IPS-11a (cell line): ENCODE measurements at regions not wholly inside any gene's neighbourhood (a gene's known extent, or its start where the extent isn't known, plus 50 kb on each side); places are given as distances from the start of the nearest gene placed in this dataset.
"Not testable (repeated sequence)": the region's sequence is repeated elsewhere in the genome, so short reads cannot be mapped to it uniquely, and the experiment has no call there.

Experiments used
- H3K4me3 ChIP-seq: one replicate; pipeline ENCODE4 v1.5.1; 2013; ENCODE audit warnings: low read depth, low read length, control low read depth

DNA sequence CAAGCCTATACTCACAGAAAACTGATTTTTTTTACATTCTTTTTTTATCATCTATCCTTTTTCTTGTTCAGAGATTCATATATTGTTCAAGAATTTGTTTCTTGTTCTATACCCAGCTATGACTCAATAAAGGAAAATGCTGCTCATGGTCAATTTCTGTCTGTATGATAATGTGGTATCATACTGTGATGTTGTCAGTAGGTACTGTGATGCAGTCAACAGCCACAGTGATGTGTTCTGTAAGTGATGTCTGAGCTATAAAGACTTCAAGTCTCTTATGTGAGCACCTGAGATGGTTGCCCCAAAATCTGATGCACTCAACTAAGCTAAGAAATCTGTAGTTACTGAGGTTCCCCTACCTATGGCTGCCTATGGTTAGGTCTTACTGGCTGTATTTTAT, 294.2 kb upstream of the GRIN3A start:
- no peak overlapping the region for H3K4me3 ChIP-seq

DNA sequence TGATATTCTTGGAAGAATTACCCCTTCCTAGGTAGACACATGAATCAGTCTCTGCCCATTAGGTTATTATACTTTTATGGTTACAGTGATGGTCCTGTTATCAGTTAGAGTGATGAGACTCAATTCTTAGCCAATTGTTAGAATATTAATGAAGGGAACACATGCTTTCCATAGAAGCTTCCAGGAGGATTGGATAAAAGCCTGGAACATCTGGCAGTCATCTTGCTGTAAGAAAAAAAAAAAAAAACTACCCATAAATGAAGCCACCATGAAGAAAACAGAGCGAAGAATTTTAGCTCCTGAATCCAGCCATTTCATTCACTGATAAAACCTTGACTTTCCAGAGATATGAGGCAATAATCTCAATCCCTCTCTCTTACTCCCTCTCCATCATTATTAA, 262.5 kb upstream of the GRIN3A start:
- no peak overlapping the region for H3K4me3 ChIP-seq

GRCh38 chr9:101999441-101999840, 261.0 kb upstream of the GRIN3A start:
- no peak overlapping the region for H3K4me3 ChIP-seq

- no peak overlapping the region for H3K4me3 ChIP-seq
These were observed 256.8 kb upstream of the GRIN3A start for GRCh38 chr9:101995231-101995630.

GRCh38 chr9:101993771-101994170, 255.3 kb upstream of the GRIN3A start:
- no peak overlapping the region for H3K4me3 ChIP-seq

DNA sequence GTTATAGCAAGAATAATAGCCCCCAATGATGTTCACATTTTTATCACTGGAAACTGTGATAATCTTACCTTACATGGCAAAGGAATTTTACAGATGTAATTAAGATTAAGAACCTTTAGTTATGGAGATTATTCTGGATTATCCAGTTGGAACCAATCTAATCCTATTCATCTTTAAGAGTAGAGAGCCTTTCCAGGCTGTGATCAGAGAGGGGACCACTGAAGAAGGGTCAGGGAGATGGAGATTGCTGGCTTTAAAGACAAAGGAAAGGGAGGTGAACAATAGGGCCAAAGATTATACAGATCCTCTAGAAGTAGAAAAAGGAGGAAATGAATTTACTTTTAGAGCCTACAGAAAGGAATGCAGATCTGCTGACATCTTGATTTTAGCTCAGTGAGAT, 253.5 kb upstream of the GRIN3A start:
- no peak overlapping the region for H3K4me3 ChIP-seq

GRCh38 chr9:101977614-101978210, 239.3 kb upstream of the GRIN3A start:
- no peak overlapping the region for H3K4me3 ChIP-seq

DNA sequence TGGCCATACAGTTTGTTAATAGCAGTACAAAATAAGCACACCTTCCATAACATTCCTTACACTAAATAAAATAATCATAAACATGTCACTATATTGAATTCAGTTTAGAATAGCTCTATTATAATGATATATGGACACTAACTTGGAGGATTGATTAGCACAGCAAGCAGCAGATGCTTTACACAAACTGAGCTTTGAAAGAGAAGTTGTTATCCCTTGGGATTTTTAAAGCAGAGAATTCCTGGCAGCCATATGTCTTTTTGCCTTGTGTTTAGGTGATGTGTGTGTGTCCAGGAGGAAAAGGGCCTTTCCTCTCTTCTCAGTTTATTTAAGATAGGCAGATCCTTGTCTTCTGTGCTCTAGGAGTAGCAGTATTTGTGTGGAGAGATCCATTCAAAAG, 232.2 kb upstream of the GRIN3A start:
- no peak overlapping the region for H3K4me3 ChIP-seq

GRCh38 chr9:101968392-101968791, 229.9 kb upstream of the GRIN3A start:
- no peak overlapping the region for H3K4me3 ChIP-seq

GRCh38 chr9:101966691-101967090, 228.2 kb upstream of the GRIN3A start:
- no peak overlapping the region for H3K4me3 ChIP-seq

- H3K4me3 ChIP-seq, result no peak overlapping the region
These were observed 219.3 kb upstream of the GRIN3A start for GRCh38 chr9:101957705-101958104.

DNA sequence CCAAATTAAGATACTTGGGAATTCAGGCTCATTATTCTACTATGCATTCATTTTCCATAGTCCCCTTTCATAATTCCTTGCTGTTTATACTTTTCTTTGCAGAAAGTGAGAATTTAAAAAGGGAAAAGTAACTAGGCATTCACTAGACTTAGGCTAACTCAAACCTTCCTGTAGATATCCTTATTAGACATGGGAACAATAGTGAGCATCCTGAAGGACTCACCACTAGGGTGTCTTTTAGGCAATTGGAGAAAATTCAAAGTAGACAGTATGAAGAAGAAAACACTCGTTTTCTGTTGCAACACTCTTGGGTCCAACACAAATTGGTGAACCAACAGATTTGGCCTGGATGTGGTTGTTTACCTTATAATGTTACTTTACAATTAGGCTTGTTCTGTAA, 213.2 kb upstream of the GRIN3A start:
- no peak overlapping the region for H3K4me3 ChIP-seq

DNA sequence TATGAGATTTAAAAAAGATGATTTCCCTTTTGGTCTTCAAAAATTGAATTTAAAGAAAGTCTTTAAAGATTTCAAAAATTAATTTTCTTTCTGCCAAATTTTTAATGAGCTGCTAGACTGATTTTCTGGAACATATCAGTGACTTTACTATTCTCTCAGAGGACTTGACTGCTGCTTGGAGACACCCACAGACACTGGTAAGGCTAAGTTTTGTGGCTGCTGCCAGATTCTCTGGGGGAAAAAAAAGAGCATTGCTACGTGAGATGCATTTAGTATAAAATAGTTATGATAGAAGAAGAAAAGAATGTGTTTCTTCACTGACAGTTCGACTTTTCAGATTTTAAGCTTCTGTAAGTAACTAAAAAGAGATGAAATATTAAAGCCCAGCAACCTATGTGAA, 193.3 kb upstream of the GRIN3A start:
- H3K4me3 ChIP-seq, result no peak overlapping the region

GRCh38 chr9:101930783-101931182, 192.3 kb upstream of the GRIN3A start:
- H3K4me3 ChIP-seq, result no peak overlapping the region

- H3K4me3 ChIP-seq, result no peak overlapping the region
These were observed 187.1 kb upstream of the GRIN3A start for GRCh38 chr9:101925498-101925897.

GRCh38 chr9:101923451-101923850, 185.0 kb upstream of the GRIN3A start:
- H3K4me3 ChIP-seq, result no peak overlapping the region

- not testable (repeated sequence) for H3K4me3 ChIP-seq
These were observed 178.5 kb upstream of the GRIN3A start for GRCh38 chr9:101916948-101917347.

DNA sequence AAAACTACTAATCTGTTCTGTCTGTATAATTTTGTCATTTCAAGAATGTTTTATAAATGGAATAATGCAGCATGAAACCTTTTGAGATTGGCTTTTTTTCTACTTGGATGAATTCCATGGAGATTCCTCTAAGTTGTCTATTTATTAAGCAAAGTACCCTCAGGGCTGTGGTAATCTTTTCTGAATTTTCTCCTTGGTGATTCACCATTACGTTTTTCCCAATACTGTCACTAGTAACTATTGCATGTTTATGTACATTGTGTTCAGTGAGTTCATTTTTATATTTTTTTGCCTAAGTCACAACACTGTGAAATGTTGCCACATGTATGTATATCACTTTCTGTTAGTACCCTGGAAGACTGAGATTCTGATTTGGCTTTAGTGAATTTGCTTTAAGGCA, 177.0 kb upstream of the GRIN3A start:
- no peak overlapping the region for H3K4me3 ChIP-seq

DNA sequence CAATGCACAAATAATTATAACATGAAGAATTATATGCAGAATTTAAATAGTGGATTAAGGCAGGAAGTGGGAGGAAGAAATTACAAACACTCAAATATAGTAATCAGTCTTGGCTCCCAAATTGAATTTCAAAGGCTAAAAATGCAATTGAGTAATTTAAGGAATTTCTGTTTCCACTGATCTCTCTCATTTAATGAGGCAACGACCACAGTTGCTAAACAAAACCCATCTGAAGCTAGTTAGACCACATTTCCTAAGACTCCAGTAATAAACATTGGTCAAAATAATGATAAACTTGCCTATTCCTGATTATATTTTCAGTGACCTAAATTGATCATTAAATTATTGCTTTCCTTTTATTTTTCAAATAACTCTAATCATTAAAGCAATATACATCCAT, 174.3 kb upstream of the GRIN3A start:
- no peak overlapping the region for H3K4me3 ChIP-seq

DNA sequence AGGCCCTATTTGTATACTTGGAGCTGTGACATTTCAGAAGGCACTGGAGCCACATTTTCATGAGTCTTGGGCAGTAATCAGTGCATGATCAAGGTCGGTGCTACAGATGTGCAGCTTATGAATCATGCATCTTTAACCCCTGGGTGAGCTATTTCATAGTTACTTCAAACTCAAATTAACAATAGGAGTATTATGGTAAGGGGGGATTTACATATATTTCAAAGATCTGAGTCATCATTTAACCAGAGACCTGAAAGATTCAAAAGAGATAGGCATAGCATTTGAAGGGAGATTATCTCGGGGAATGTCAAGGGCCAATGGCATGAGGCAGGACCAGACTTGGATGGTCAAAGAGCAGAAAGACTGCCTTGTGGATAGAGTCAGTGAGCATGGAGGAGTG, 169.0 kb upstream of the GRIN3A start:
- H3K4me3 ChIP-seq, result no peak overlapping the region

DNA sequence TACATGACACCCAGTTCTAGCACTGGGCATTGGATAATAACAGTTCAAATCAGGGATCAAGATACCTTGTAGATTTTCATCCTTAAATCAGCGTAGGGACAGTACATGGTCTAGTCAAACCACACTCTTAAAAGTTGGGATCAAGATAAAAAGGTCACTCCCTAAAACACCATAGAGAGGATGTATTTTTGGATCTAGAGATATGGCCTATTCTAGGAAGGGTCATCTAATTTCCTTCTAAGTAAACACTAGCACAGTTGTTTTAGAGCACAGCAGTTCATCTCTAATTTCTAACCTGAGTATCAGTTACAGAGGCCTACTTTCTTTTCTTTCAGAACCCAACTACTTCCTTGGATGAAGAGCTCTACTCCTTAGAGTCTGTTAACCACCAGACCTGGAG, 166.4 kb upstream of the GRIN3A start:
- H3K4me3 ChIP-seq, result no peak overlapping the region

DNA sequence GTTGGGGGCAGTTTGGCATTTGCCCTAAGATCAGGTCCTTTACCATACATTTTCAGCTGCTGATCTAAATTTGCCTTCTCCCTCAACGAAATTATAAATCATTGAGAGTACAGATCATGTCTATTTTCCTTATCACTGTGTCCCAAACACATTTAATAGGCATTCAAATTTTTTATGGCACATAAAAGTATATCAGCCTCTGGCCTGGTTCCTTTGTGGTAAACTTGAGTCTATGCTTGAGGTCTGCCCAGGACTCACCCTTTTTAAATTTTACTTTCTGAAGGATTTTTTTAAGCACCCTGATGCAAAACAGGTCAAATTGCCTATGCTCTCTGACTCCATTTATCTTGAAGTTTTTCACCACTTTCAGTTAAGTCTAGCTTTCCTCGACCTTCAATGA, 163.6 kb upstream of the GRIN3A start:
- H3K4me3 ChIP-seq, result no peak overlapping the region

DNA sequence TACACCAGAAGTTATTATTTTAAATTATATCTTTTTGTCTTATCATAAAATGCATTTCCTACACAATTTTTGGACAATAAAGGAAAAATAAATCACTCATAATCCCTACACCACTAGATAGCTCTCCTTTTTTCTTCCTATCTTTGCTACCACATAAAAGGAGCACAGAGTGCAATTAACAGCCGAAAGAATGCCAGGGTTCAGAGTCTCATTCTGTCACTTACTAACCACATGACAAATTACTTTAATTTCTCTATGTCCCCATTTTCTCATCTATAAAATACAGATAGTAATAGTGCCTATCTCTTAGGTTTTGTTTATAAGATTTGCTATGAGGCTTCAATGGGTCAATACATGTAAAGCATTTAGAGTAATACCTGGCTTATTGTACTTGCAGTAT, 158.7 kb upstream of the GRIN3A start:
- no peak overlapping the region for H3K4me3 ChIP-seq
